PC-3 (cell line): ENCODE measurements at regions not wholly inside any gene's neighbourhood (a gene's known extent, or its start where the extent isn't known, plus 50 kb on each side); places are given as distances from the start of the nearest gene placed in this dataset.

Source experiments
- ATAC-seq: fragments of 200-7000 bp; cut with Tn5 transposase; 2 replicates; pipeline ENCODE4 v1.9.1; 2020; ENCODE audit warnings: mild to moderate bottlenecking, moderate library complexity
- BruUV-seq: library from RNA; stranded (reverse); fragments of 400-500 nt; replicated peaks from 2 replicates; lab custom pipeline; 2021; lab: Mats Ljungman, UMichigan
- CTCF ChIA-PET: fragments of 300-600 bp; sonication (Branson Sonifier 250); formaldehyde crosslinking; loops from one replicate; lab custom pipeline; 2022; ENCODE audit warnings: antibody characterized with exemption; lab: Charles Lee
- POLR2A ChIA-PET: fragments of 300-600 bp; sonication (Branson Sonifier 250); formaldehyde crosslinking; loops from one replicate; lab custom pipeline; 2022; ENCODE audit warnings: antibody characterized with exemption; ENCODE audit not compliant: unreplicated experiment; lab: Charles Lee
- DNase-seq: peaks from one replicate; pipeline ENCODE4 v3.0.0-alpha.2; 2015
- H2AFZ ChIP-seq: fragments of 300-600 bp; sonication (generic); 2 replicates; pipeline ENCODE4 v1.6.0; 2016; ENCODE audit warnings: antibody characterized with exemption, low read length
- H3F3A ChIP-seq: fragments of 300-600 bp; sonication (generic); one replicate; pipeline ENCODE4 v1.6.0; 2017; ENCODE audit warnings: antibody characterized with exemption, low read length, control low read depth, mild to moderate bottlenecking; ENCODE audit not compliant: unreplicated experiment
- H3K27ac ChIP-seq: fragments of 300-600 bp; sonication (generic); 2 replicates; pipeline ENCODE4 v1.5.1; 2016; ENCODE audit warnings: mild to moderate bottlenecking, low read length
- H3K27me3 ChIP-seq: fragments of 300-600 bp; sonication (generic); 2 replicates; pipeline ENCODE4 v1.6.1; 2016; ENCODE audit warnings: low read length, mixed read lengths
- H3K36me3 ChIP-seq: fragments of 300-600 bp; sonication (generic); 2 replicates; pipeline ENCODE4 v1.6.1; 2016; ENCODE audit warnings: low read depth, mixed run types, low read length, mixed read lengths
- H3K4me1 ChIP-seq: fragments of 300-600 bp; sonication (generic); 2 replicates; pipeline ENCODE4 v1.5.1; 2016; ENCODE audit warnings: low read length; ENCODE audit not compliant: insufficient read depth
- H3K4me2 ChIP-seq: fragments of 300-600 bp; sonication (generic); 2 replicates; pipeline ENCODE4 v1.6.0; 2016; ENCODE audit warnings: low read length
- H3K4me3 ChIP-seq: fragments of 300-600 bp; sonication (generic); 2 replicates; pipeline ENCODE4 v1.5.1; 2016; ENCODE audit warnings: mild to moderate bottlenecking, low read length, mixed read lengths
- H3K79me2 ChIP-seq: fragments of 300-600 bp; sonication (generic); 2 replicates; pipeline ENCODE4 v1.6.1; 2017; ENCODE audit warnings: low read length, mixed read lengths
- H3K9ac ChIP-seq: fragments of 300-600 bp; sonication (generic); 2 replicates; pipeline ENCODE4 v1.6.0; 2016; ENCODE audit warnings: mild to moderate bottlenecking, low read length
- H3K9me2 ChIP-seq: fragments of 300-600 bp; sonication (generic); replicated peaks from 2 replicates; pipeline ENCODE4 v1.6.1; 2016; ENCODE audit warnings: mixed run types, low read length, mixed read lengths
- H3K9me3 ChIP-seq: fragments of 300-600 bp; sonication (generic); 2 replicates; pipeline ENCODE4 v1.6.1; 2016; ENCODE audit warnings: low read length, mixed read lengths
- H4K20me1 ChIP-seq: fragments of 300-600 bp; sonication (generic); 2 replicates; pipeline ENCODE4 v1.6.1; 2016; ENCODE audit warnings: low read length, mixed read lengths
- EZH2 ChIP-seq: fragments of 300-600 bp; sonication (generic); IDR thresholded peaks from one replicate; pipeline ENCODE4 v1.6.1; 2017; ENCODE audit warnings: antibody characterized with exemption, mild to moderate bottlenecking, low read length; ENCODE audit not compliant: unreplicated experiment
- EZH2phosphoT487 ChIP-seq: fragments of 300-600 bp; sonication (generic); IDR thresholded peaks from 2 replicates; pipeline ENCODE4 v1.6.1; 2018; ENCODE audit warnings: mild to moderate bottlenecking, antibody characterized with exemption, low read length, borderline replicate concordance
- intact Hi-C: fragments of 100-400 bp; cut with micrococcal nuclease; formaldehyde crosslinking; loops from 2 replicates; pipeline ENCODE4 v1.9.0; 2023
- TF ChIP-seq, protein P1 (sequence below): fragments of 300-600 bp; sonication (generic); conservative IDR thresholded peaks from 2 replicates; pipeline ENCODE4 v1.5.1; 2017; ENCODE audit warnings: antibody characterized with exemption, low read depth, mild to moderate bottlenecking, low read length

DNA sequence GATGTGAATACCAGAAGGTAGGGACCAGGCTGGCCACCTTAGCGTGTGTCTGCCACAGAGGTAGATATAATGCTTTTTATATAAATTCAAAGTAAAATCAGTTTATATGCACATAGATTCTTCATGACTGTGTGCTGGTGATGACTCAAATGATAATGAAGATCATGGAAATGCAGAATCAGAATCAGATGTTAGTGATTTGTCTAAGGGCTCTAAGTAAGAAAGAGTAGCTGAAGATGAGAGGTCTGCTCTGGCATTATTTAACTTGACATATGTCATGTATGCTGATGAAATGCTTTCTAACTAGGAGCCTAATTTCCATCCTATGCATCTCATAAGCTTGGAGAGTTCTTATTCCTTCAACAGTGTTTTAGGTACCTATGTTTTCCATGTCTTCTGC is 50.3 kb upstream of the DPH6 start:
- Histone ChIP-seq H3K79me2 (no peaks in the 10 kb centered on the region), H3K9me2 (no peaks in the 10 kb centered on the region), H3K36me3 (no peaks in the 10 kb centered on the region), H3F3A (no peaks in the 10 kb centered on the region), H3K4me2 (no peak overlapping the region), H3K9ac (no peak overlapping the region), H4K20me1 (no peaks in the 10 kb centered on the region), H3K4me3 (no peak overlapping the region), H3K27ac (no peak overlapping the region), H3K4me1 (0 out of 2 replicates have a peak, but pooled peaks cover 3% of the 10 kb centered on the region), H2AFZ (no peak overlapping the region), H3K27me3 (no peaks in the 10 kb centered on the region), H3K9me3 (no peaks in the 10 kb centered on the region)
- ATAC-seq, result no peak
- CTCF ChIA-PET, result no interaction called here
- no TSS peak for BruUV-seq
- no peak for DNase-seq
- POLR2A ChIA-PET, result no interaction called here
- TF ChIP-seq, protein P1, sequence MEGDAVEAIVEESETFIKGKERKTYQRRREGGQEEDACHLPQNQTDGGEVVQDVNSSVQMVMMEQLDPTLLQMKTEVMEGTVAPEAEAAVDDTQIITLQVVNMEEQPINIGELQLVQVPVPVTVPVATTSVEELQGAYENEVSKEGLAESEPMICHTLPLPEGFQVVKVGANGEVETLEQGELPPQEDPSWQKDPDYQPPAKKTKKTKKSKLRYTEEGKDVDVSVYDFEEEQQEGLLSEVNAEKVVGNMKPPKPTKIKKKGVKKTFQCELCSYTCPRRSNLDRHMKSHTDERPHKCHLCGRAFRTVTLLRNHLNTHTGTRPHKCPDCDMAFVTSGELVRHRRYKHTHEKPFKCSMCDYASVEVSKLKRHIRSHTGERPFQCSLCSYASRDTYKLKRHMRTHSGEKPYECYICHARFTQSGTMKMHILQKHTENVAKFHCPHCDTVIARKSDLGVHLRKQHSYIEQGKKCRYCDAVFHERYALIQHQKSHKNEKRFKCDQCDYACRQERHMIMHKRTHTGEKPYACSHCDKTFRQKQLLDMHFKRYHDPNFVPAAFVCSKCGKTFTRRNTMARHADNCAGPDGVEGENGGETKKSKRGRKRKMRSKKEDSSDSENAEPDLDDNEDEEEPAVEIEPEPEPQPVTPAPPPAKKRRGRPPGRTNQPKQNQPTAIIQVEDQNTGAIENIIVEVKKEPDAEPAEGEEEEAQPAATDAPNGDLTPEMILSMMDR, result no peak
- TF ChIP-seq EZH2, result no peak
- no peak for TF ChIP-seq EZH2phosphoT487
- intact Hi-C loops, result no loop called here

DNA sequence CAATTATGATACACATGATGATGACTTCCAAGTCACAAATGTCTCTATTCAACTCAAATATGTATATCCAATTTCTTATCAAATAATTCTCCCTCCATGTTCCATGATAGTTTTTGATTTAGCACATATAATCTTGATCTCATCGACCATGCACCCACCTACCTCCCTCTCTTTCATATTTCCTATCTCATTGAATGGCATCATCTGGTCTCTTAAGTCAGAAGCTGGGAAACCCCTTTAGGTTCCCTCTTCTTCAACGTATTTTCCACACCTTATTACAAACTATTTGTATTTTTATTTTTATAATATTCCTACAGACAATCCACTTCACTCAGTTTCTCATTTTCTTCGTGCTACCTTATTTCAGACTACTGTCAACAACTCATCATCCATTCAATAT is 56.9 kb upstream of the DPH6 start:
- Histone ChIP-seq H3K4me1 (peaks cover 15% of the 10 kb centered on the region), H3K79me2 (no peaks in the 10 kb centered on the region), H3F3A (no peaks in the 10 kb centered on the region), H3K4me2 (no peak overlapping the region), H3K4me3 (no peak overlapping the region), H2AFZ (no peak overlapping the region), H3K9me3 (no peaks in the 10 kb centered on the region), H3K27ac (peak overlapping the region; percentile 28), H4K20me1 (no peaks in the 10 kb centered on the region), H3K36me3 (no peaks in the 10 kb centered on the region), H3K9me2 (no peaks in the 10 kb centered on the region), H3K27me3 (no peaks in the 10 kb centered on the region), H3K9ac (no peak overlapping the region)
- no peak for DNase-seq
- no TSS peak for BruUV-seq
- intact Hi-C loops, result loop anchor here (10.0 kb wide), 2 partner anchors 148 to 318 kb away; no protein-coding TSS in a partner anchor
- ChIA-PET POLR2A (no interaction called here), CTCF (no interaction called here)
- no peak for TF ChIP-seq EZH2
- no peak for ATAC-seq

DNA sequence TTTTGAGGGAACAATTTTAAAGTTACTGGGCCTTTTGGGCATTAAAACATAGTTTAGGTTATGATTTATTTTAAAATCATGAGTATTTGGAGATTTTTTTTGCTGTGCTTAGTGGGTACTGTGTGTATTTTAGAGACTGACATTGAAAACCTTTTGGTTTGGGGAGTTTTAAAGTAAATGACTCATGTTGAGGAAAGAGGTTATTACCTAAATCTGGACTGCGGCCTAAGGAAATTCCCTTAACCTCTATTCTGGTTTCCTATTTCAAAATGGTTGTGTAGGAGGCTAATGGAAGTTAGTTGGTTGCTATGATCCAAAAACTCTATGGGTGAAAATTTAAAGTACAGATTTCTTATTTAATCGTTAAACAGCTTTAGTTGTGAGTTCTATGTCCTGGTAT is 57.3 kb upstream of the DPH6 start:
- Histone ChIP-seq H3F3A (no peaks in the 10 kb centered on the region), H3K4me3 (no peak overlapping the region), H3K27ac (peak overlapping the region; percentile 35), H3K9me2 (no peaks in the 10 kb centered on the region), H3K27me3 (no peaks in the 10 kb centered on the region), H3K36me3 (no peaks in the 10 kb centered on the region), H3K79me2 (no peaks in the 10 kb centered on the region), H3K4me2 (peak overlapping the region; percentile 3; the same call in 1 of the 2 replicates), H4K20me1 (no peaks in the 10 kb centered on the region), H3K9ac (no peak overlapping the region), H3K4me1 (peaks cover 13% of the 10 kb centered on the region), H2AFZ (peak overlapping the region; percentile 42; the same call in 1 of the 2 replicates), H3K9me3 (no peaks in the 10 kb centered on the region)
- DNase-seq, result peak; percentile 65
- ChIA-PET CTCF (no interaction called here), POLR2A (no interaction called here)
- BruUV-seq, result no TSS peak
- TF ChIP-seq, protein P1, result no peak
- TF ChIP-seq EZH2 (no peak), EZH2phosphoT487 (no peak)
- intact Hi-C loops, result loop anchor here (10.0 kb wide), 2 partner anchors 148 to 318 kb away; no protein-coding TSS in a partner anchor
- ATAC-seq, result peak; percentile 86
